ENCODE measurements at regions not wholly inside any gene's neighbourhood (a gene's known extent, or its start where the extent isn't known, plus 50 kb on each side); places are given as distances from the start of the nearest gene placed in this dataset.

GRCh38 chr1:228884196-228884595 lies 148.9 kb downstream of the RHOU start:
- FAIRE-seq (no peak), DNase-seq (ENCODE audit: insufficient read length, low spot score) (no peak)
- no peak for TF ChIP-seq CTCF (IDR thresholded peaks at IDR 0.05; ENCODE audit: insufficient read depth, missing control alignments)

GRCh38 chr1:228884615-228885566 lies 149.6 kb downstream of the RHOU start:
- no peak for DNase-seq (ENCODE audit: insufficient read length, low spot score)
- FAIRE-seq = peak; percentile 29
- no peak for TF ChIP-seq CTCF (IDR thresholded peaks at IDR 0.05; ENCODE audit: insufficient read depth, missing control alignments)

- DNase-seq (ENCODE audit: insufficient read length, low spot score) (no peak), FAIRE-seq (no peak)
- TF ChIP-seq CTCF (IDR thresholded peaks at IDR 0.05; ENCODE audit: insufficient read depth, missing control alignments) = no peak
Observed at GRCh38 chr1:228885845-228886244, 150.6 kb downstream of the RHOU start.

- no peak for DNase-seq (ENCODE audit: insufficient read length, low spot score)
- peak; percentile 58 for FAIRE-seq
Observed at GRCh38 chr1:228887101-228887500, 151.8 kb downstream of the RHOU start.

GRCh38 chr1:228887960-228888359 lies 152.7 kb downstream of the RHOU start:
- FAIRE-seq (no peak), DNase-seq (ENCODE audit: insufficient read length, low spot score) (no peak)
- no peak for TF ChIP-seq CTCF (IDR thresholded peaks at IDR 0.05; ENCODE audit: insufficient read depth, missing control alignments)

More at GRCh38 chr1:228887101-228887500, 151.8 kb downstream of the RHOU start:
- TF ChIP-seq CTCF (IDR thresholded peaks at IDR 0.05; ENCODE audit: insufficient read depth, missing control alignments) = no peak

GRCh38 chr1:228889289-228889688 lies 154.0 kb downstream of the RHOU start:
- no peak for TF ChIP-seq CTCF (IDR thresholded peaks at IDR 0.05; ENCODE audit: insufficient read depth, missing control alignments)
- FAIRE-seq (peak; percentile 38), DNase-seq (ENCODE audit: insufficient read length, low spot score) (no peak)
